Activated CD4-positive, CD25-positive, alpha-beta regulatory T cell (primary cell): ENCODE measurements at regions not wholly inside any gene's neighbourhood (a gene's known extent, or its start where the extent isn't known, plus 50 kb on each side); places are given as distances from the start of the nearest gene placed in this dataset.
"Not testable (repeated sequence)": the region's sequence is repeated elsewhere in the genome, so short reads cannot be mapped to it uniquely, and the experiment has no call there.

ENCODE experiments used
- DNase-seq, 4 experiments: peaks; one replicate each; lab custom pipeline; 2025; lab: John Stamatoyannopoulos, UW

DNA sequence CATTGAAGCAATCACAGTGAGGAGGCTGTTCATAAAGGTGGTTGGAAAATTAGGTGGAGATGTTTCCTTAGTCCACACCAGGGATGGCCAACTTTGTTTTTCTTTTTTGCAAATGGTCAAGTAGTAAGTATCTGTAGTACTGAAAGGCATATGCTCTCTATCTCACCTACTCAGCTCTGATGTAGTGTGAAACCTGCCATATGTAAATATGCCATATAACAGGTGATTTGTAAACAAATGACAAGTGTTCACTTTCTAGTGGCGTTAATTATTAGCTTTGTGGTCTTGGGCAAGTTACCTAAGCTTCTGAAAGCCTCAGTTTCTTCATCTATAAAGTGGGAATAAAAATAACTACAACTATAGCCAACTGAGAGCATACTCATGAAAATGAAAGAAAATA is 421.4 kb upstream of the LCORL start:
- no peak for DNase-seq

DNA sequence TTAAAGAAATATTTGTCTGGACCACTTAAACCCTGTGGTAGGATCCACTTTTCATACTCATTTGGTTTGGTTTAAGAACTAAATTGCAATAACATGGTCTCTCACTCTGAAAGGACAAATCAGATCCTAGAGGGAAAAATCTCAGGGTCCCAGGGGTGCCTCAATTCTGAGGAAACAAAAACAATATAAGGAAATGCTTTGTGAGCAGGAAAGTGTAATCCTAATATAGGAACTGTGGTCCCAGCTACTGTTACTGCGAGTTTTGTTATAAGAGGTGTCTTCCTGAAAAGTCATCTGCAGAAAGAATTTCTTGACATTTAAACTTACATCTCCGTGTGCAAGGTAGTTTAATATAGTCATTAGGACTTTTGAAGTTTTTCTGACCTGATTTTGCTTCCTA is 420.1 kb upstream of the LCORL start:
- no peak for DNase-seq

DNA sequence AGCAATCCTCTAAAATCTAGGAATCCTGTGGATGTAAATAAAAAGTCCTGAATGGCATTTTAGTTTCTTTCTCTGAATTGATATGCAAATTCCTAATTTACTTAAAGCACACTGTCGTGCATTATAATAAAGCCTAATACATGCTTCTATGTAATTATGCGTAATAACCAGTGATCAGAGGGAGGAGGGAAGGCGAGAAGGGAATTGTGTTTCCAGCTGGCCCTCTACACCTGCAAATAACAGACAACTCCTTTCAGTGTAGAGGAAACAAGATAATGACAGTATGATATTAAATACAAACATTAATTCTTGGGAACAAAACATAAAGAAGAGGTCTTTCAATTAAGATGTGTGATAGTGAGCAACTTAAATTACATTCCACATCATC is 419.6 kb upstream of the LCORL start:
- no peak for DNase-seq

DNA sequence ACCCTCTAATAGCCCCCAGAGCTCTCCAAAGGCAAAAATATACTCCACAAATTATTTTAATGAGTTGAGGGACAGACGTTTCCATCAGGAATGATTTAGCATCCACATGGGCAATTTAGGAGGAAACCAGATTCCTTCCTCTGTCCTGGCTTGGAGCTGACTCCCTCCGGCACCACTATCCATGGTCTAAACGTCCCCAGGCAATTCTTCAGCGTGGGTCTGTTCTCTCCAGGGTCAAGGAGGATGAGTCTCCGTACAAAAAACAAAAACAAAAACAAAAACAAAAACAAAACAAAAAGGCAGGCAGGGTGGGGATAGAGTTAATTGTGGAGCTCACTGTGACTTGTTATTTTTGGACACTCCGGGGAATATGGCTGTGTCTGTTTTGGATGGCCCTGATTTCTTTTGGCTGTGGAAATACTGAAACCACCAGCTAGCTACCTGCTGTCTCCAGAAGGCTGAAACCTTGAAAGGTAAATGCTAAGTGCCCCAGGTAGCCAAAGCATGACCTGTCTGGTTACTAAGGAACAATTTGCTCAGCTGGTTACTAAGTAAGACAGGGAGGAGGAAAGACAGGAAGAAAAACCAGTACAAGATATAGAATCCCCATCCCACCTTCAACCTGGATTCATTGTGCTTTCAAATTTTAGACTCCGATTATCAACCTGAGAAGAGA is 419.1 kb upstream of the LCORL start:
- DNase-seq: no peak

- no peak for DNase-seq
These were observed 417.8 kb upstream of the LCORL start for GRCh38 chr4:18439311-18439710.

- DNase-seq: no peak
These were observed 414.2 kb upstream of the LCORL start for GRCh38 chr4:18435781-18436180.

DNA sequence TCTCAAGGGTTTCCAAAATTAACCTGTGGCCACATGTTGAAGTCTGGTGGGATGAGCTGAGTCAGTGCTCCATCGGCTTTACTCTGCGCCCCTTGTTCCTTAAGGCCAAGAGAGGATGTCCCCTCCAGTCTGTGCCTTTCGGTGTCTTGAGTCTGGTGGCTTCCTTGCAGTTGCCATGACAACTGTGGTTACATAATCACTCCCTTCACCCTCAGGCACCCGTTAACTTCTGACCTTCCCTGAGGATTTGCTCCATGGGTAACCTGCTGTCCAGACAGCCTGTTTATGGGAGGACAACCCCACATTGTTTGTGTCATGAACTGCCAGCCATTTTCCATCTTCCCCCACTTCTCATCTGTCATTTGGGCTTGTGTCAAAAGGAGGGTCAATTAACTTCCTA is 401.1 kb upstream of the LCORL start:
- DNase-seq: no peak

- DNase-seq: no peak
These were observed 400.0 kb upstream of the LCORL start for GRCh38 chr4:18421519-18421918.

DNA sequence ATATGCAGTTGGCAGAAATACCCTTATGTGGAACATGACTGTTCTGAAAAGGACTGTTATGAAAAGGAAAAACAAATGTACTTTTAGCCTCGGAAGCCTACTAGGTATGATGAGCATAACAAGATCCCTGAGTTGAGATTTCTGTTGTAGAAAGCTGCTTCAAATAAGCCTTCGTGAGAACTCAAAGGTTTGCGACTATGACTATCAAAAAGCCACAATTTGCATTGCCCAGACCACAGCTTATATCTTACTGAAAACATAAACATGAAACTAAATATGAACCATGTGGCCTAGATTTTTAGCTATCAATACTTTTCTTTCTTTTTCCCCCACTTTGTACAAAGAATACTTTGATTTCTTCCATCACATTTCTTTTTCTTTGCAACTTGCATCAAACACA is 398.2 kb upstream of the LCORL start:
- no peak for DNase-seq

GRCh38 chr4:18418195-18418898 is 396.8 kb upstream of the LCORL start:
- not testable (repeated sequence) for DNase-seq

GRCh38 chr4:18417651-18418050 is 396.1 kb upstream of the LCORL start:
- not testable (repeated sequence) for DNase-seq

GRCh38 chr4:18406264-18406663 is 384.7 kb upstream of the LCORL start:
- DNase-seq: no peak

- no peak for DNase-seq
These were observed 383.5 kb upstream of the LCORL start for GRCh38 chr4:18405054-18405453.

DNA sequence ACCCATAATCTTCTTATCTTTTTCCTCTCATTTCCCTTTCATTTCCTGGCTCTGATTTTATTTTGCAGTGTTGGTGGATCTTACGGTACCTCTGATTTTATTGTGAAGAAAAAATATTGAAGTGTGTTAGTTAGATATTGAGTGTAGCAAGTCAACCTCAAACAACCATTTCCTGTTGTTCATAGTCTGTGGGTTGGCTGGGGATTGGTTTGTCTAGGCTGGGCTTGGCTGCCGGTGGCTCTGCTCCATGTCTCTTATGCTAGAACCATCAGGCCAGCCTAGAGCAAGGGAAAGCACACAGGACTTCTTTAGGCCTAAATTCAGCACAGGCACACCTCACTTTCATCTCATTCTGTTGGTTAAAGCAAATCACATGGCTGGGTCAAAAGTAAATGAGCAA is 383.1 kb upstream of the LCORL start:
- no peak for DNase-seq

DNA sequence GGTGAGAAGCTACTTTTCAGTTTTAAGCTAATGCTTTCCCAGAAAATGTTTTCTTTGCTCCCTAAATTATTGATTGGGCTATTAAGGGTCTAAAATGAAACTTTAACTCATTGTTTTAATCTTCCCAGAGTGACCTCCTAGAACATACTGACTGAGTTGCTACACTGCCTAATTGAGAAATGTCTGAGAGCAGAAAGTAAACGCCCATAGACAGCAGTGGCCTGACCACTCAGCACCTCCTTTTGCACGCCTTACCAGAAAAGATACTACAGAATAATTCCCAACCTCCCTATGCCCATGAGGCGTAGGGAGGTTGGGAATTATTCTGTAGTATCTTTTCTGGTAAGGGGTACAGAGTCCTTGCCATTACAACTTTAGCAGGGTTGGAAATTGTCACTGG is 381.8 kb upstream of the LCORL start:
- DNase-seq: no peak

- DNase-seq: no peak
These were observed 380.3 kb upstream of the LCORL start for GRCh38 chr4:18401868-18402267.

GRCh38 chr4:18401425-18401824 is 379.9 kb upstream of the LCORL start:
- DNase-seq: no peak

DNA sequence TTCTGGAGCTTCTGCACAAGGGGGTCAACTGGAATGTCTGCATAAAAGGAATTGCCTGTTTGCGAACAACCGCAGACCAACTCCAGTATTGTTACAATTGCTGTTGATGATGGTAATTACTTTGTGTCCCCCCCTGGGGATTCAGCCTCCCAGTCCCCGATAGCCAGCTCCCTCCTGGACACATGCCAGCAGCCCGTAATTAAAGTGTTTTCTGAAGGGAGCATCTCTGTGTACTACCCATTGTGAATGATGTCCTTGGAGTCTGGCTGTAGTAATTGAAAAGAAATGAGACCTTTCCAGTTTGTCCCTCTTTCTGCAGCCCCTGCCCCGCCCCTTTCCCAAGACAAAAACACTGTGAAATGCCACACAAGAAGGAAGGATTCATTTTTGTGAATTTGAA is 377.1 kb upstream of the LCORL start:
- DNase-seq: no peak

DNA sequence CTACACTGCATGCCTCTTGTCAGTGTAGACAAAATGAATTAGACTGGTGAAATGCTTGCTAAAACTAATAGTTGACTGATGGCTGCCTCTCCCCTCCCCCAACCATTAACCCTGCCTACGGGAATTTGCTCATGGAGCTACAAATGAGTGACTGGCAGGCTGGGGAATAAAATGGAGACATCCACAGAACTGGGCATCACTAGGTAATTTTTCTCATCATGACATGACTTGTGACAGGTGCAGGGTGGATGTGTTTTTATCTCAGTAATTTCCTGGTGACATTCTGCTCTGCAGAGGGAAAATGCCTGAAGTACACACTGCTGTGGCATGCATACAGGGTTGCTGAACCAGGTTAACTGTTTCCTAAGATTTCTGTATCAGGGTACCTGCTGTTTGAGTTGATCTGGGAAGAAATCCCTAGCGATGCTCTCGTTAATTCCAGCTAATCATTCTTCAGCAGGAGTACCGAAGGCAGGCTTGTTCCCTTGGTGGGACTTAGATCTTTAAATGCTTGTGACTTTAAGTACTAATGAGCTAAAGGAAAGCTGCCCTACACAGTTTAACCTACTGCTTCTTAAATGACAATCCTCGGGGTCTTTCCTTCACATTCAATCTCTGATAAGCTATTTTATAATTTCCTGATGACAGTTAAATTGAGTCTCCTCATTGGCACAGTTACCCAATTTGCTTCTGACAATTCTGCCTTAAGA is 376.3 kb upstream of the LCORL start:
- no peak for DNase-seq

DNA sequence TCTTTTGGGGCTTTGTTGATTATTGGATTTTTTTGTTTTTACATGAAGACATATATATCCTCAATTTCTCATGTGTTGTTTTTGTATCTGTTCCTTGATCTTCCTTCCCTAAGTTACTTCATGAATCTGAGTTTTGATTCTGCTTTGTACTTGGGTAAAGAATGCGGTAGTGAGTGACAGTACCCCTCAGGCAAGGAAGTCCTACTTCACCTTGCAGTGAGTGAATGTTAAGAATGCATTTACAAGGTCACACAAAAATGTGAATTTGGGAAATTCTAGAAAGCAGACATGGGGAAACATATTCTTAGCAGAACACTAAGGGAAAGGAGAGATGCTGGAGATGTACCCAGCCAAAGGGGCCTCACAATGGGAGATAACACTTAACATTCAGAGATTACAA is 373.1 kb upstream of the LCORL start:
- no peak for DNase-seq

DNA sequence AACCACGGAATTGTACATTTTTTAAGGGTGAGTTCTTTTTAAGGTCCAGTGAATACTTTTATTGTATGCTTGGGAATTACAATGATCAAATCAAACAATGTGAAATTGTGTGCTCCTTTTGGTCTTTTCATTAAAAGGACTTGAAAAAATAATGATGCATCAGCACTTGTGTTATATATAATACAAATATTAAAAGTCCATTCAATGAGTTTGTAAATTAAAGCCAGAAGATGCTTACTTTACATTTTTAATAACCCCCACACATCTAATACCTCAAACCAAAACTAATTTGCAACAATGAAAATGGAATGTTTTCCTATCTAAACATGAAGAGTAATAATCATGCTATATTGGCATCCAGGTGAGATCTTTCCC is 369.8 kb upstream of the LCORL start:
- no peak for DNase-seq

DNA sequence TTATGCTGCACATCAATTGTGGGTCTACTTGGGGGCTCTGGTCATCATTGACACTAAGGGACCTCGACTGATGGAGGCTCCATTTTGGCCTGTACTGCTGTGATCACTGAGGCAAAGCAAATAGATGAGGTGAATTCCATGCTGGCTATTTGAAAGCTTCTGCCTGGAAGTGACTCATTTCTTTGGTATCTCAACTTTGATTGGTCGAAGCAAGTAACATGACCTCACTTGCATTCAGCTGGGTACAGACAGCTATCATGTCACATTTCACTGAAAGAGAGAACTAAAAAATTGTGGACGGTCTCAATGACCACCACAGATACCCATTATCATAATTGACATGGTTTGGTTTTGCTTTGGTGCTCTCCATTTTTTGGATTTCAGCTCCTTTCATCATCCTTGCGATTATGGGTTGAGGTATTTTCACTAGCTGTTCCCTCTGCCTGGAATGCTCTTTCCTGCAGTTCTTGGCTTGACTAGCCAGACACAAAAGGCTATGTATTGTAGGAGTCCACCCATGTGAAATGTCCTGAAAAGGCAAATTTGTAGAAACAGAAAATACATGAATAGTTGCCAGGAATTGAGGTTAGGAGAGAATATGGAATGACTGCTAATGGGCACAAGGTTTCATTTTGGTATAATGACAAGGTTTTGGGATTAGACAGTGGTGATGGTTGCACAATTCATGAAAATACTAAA is 369.2 kb upstream of the LCORL start:
- DNase-seq: no peak

DNA sequence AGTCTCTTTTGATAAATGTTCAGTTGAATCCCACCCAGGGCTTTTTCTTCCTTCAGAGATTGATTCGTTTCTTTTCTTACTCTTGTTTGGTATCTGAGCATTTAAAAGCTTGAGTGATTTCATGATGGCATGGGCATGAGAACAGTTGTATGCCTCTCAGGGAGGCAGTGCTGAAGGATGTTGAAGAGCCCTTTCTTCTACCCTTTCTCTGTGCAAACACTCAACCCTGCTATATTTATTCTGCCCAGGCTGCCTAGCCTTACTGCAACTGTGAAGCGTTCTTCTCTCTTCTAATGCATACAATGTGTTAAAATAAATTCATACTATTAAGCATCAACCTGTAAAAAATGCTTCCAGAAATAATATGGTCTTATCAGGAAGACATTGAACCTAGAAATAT is 367.6 kb upstream of the LCORL start:
- no peak for DNase-seq
